Renal cortical epithelial cell (primary cell): ENCODE measurements at regions not wholly inside any gene's neighbourhood (a gene's known extent, or its start where the extent isn't known, plus 50 kb on each side); places are given as distances from the start of the nearest gene placed in this dataset.
A peak's percentile ranks its signal among the peaks of the same experiment; 100 is the strongest.
"Not testable (repeated sequence)": the region's sequence is repeated elsewhere in the genome, so short reads cannot be mapped to it uniquely, and the experiment has no call there.

Source experiments
- DNase-seq: peaks from one replicate; pipeline ENCODE4 v3.0.0-alpha.2; 2011; ENCODE audit warnings: low read depth

DNA sequence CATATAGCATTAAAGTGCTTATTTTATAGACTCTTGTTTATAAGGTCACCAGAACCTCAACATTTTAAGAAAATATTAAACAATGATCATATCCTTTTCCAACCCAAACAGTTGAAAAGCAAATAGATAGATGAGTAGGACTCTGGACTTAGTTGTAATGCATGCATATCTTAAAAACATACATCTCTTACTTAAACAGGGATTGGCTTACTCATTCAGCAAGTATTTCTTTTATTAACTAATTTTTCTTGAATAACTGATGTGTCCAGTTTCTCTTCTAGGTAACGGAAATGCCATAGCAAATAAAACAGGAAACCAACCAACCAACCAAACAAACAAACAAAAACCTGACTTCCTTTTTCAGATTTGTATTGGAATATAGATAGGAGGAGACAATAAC lies 70.9 kb upstream of the NBPF4 start:
- no peak for DNase-seq

DNA sequence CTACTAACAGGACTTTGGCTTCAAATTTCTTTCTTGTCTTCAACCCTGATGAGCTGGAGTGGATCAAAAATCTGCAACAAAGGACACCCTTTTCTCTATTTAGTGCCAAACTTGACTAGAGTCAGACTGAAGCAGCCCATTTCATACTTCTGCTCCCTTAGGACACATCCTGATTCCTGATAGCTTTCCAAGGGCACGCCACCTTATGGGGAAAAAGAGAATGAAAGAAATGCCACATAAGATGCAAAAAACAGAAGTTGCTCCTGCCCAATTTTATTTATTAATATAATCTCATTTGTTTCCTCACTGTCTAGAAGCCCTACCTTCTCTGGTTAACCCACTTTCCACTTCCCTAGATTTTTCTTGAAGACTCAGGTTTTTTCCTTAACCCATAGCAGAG lies 72.7 kb upstream of the NBPF4 start:
- peak; percentile 2 for DNase-seq

DNA sequence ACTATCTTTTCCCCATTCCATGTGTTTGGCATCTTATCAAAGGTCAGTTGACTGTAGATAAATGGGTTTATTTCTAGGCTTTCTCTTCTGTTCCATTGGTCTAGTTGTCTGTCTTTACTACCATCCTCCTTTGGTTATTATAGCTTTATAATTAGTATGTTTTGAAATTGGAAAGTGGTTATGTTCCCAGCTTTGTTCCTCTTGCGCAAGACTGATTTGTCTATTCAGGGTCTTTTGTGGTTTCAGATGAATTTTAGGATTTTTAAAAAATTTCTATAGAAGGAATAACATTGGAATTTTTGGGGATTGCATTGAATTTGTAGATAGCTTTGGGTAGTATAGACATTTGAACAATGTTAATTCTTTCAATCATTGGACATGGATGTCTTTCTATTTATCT lies 77.0 kb upstream of the NBPF4 start:
- DNase-seq: no peak

DNA sequence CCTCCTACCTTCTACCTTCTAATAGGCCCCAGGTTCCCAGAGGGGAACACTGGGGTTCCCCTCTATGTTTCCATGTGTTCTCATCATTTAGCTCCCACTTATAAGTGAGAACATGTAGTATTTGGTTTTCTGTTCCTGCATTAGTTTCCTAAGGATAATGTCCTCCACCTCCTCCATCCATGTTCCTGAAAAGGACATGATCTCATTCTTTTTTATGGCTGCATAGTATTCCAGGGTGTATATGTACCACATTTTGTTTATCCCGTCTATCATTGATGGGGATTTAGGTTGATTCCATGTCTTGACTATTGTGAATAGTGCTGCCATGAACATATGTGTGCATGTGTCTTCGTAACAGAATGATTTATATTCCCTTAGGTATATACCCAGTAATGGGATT lies 81.5 kb upstream of the NBPF4 start:
- DNase-seq: not testable (repeated sequence)

DNA sequence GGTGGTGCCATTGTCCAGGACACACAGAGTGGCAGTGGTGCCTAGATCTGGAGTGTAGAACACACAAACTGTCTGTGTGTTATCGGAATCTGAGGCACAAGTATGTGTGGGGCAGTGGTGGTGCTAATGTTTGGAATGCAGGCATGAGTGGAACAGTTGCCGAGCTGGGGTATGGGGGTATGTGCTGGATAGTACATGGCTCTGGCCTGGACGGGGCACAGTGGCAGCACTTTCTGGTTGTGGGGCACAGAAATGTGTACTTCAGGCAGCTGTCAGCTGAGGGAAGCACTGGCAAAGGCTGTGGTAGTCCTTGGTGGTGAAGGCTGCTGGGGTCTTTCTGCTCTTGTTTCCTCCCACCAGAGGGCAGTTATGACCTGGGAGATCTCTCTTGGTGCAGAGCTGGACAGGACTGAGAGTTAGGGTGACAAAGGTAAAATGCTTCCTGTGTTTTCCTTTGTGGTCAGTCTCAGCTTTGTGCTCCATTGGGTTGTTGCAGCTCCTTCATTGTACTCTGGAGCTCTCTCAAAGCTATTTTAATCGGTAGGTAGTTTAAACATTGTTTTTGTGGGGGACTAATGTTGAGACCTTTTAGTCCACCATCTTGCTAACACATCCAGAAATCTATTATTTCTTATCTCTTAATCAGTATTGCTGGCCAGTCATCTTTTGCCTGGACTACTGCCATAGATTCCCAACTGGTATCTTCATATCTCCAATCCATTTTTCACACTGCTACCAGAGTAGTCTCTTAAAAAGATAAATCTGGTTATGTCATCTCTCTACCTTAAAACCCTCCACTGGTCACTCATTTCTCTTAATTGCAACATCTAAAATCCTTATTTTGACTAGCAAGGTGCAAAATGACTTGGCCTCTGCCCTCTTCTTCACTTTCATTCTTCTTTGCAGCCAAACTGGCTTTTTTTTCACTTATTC lies 83.9 kb upstream of the NBPF4 start:
- DNase-seq: peak; percentile 5

DNA sequence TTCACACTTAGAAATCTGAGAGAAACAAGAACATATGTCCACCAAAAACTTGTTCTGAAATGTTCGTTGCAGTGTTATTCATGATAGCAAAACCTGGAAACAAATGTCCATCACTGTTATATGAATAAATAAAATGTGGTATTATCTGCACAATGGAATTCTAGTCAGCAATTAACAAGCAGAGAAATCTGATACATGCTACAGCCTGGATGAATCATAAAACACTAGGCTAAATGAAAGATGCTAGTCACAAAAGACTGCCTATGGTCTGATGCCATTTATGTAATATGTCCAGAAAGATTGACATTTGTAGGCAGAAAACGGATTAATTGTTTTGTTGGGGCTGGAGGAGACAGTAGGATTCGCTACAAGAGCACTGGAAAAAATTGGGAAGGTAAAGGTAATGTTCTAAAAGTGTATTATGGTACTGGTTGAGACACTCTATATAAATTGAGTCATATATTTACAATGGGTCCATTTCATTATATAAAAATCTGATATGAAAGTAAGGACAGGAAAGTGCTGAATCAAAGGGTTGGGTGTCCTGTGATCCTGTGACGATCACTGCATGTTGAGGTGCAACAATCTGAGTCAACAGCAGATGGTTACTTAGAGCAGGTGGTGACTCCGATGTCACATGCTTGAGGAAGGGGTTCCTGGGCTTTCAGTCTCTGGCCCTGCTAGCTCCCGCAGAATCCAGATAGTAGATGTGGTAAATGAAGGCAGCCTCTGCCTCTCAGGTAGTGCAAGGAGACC lies 102.1 kb upstream of the NBPF4 start:
- DNase-seq: no peak

DNA sequence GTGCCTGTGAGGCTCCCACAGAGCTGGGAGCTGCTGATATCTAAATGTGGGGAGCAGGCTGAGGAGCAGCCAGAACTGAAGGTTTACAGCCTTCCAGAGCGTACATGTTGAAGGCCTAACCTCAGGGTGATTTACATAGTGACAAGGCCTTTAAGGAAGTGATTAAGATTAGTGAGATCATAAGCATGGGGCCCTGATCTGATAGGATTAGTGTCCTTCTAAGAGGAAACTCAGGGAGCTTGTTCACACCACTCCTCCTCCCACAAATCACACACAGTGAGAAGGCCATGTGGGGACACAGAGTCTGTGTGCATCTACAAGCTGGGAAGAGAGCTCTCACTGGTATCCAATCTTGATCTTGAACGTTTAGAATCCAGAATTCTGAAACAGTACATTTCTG lies 92.3 kb upstream of the NBPF6 start:
- DNase-seq: no peak

DNA sequence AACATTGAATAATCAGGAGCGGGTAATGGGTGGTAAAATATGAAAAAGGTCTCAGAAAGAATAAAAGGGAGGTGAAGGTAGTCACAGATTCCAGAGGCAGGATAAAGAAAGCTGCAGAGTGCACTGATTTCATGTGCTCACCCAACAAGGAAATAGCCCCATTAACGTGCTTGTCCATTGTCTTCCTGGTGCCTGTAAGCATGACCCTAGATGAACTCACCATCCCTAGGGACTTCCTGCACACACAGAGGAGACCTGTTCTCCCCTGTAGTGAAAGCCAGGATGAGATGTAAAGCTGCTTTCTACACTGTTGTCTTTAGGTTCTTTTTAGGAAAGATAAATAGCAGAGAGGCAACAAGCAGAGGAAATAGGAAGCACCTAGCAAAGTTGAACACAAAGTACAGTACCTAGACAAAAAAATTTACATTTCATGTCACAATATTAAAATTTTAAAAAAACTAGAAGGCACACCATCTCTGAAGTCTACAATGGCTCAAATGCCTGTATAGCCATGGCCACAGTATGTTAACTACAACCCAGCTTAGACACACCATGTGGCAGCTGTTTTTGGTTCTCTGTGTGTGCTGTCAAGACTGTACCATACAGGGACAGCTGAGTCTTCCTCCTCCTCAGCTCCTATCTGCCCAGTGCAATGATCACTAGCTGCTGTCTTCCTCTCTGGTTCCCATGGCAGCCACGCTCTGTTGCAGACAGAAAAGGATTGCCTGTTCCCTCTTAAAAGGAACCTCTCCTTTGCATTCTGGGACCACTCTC lies 69.9 kb upstream of the NBPF6 start:
- DNase-seq: not testable (repeated sequence)
